GM19238 (cell line): ENCODE measurements at regions not wholly inside any gene's neighbourhood (a gene's known extent, or its start where the extent isn't known, plus 50 kb on each side); places are given as distances from the start of the nearest gene placed in this dataset.

Experiments used
- DNase-seq: peaks from one replicate; pipeline ENCODE4 v3.0.0; 2011; ENCODE audit warnings: low spot score; ENCODE audit not compliant: insufficient read length

GRCh38 chr5:10853154-10853553 is 92.1 kb upstream of the DAP start:
- no peak for DNase-seq

DNA sequence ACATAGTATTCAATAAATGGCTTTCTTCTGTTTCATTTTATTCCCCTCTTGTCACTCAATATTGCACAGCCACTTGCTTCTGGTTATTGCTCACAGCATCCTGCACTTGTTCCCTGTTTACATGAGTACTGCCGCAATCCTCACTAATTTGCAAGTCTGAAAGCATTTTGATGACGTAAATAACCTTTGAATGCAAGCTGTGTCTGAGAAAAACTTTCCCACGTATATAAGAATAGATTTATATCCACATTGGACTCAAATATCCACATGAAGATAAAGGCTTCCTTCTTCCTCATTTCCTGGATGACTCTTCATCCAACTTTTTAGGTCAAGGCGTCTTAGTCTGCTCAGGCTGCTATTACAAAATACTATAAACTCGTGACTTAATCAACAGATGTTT is 88.2 kb upstream of the DAP start:
- no peak for DNase-seq

DNA sequence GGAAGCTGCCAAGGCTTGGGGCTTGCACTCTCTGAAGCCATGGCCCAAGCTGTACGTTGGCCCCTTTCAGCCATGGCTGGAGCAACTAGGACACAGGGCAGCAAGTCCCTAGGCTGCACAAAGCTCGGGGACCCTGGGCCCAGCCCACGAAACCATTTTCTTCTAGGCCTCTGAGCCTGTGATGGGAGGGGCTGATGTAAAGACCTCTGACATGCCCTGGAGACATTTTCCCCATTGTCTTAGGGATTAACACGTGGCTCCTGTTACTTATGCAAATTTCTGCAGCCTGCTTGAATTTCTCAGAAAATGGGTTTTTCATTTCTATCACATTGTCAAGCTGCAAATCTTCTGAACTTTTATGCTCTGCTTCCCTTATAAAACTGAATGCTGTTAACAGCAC is 83.0 kb upstream of the DAP start:
- no peak for DNase-seq

DNA sequence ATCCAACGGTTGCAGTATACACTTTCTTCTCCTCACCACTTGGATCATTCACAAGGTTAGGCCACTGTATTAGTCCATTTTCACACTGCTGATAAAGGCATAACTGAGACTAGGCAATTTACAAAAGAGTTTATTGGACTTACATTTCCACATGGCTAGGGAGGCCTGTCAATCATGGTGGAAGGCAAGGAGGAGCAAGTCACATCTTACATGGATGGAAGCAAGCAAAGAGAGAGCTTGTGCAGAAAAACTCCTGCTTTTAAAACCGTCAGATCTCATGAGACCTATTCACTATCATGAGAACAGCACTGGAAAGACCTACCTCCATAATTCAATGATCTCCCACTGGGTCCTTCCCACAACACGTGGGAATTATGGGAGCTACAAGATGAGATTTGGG is 81.8 kb upstream of the DAP start:
- DNase-seq: no peak

- DNase-seq: no peak
Observed at GRCh38 chr5:10839916-10840599, 79.0 kb upstream of the DAP start.

DNA sequence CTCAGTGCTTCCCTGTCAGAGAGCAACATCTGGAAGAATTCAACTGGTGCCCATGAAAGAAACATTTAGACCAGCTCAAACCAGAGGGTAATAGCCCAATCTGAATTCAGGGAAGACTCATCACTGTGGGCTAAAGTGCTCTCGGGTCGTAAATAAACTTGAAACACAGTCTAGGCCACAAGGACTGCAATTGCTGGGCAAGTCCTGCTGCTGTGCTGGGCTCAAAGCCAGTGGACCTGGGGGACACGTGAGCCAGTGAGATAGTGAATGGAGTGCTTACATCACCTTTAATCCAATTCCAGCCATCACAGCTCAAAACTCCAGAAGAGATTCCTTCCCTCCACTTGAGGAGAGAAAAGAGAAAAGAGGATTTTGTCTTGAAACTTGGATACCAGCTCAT is 78.1 kb upstream of the DAP start:
- no peak for DNase-seq

DNA sequence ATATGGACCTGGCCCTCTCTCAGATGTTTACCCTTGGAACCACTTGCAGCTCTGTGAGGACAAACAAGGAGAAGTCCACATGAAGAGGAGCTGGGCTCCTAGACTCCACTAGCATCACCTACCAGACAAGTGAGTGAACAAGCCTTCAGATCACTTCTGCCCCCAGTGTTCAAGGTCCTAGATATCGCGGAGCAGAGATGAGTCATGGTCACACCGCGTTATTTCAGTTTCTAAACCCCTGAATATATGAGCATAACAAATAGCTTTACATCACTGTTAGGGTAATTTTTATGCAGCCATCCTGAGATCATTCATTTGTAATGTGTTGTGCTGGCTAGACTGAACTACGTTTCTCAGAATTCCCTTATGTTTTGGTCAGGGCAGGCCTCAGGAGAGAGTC is 77.0 kb upstream of the DAP start:
- no peak for DNase-seq

- no peak for DNase-seq
Observed at GRCh38 chr5:10836986-10837385, 76.0 kb upstream of the DAP start.

- DNase-seq: no peak
Observed at GRCh38 chr5:10834695-10835094, 73.7 kb upstream of the DAP start.

DNA sequence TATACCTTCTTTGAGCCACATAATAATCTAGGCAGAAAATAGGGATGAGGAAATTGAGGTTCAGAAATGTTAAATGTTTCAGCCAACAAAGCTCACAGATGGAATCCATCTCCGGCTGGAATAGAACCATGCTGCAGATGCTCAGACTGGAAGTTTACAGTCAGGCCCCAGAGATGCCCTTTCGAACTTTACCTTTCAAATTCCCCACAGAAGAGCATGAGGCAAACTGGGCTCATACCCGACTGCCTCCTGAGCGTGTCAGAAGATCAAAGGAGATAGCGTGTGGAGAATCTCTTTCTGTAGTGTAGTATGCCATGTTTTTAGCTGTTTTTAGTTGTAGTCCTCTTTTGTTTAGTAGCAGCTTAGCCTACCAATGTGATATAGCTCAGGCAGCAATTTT is 72.0 kb upstream of the DAP start:
- no peak for DNase-seq

DNA sequence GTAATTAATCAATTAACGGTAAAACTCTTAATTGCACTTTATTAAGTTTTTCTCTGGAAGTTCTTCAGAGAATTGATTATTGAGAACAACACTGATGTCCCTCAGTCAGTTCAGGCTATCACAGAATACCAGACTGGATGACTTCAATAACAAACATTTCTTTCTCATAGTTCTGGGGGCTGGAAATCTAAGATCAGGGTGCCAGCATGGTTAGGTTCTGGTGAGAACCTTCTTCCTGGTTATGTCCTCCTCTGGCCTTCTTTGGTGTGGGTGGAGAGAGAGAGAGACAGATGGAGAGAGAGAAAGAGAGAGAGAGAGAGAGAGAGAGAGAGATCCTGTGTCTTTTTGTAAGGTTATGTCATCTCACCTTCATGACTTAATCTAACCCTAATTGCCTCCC is 71.4 kb upstream of the DAP start:
- no peak for DNase-seq

GRCh38 chr5:10831419-10831818 is 70.4 kb upstream of the DAP start:
- no peak for DNase-seq

- DNase-seq: no peak
Observed at GRCh38 chr5:10828241-10828640, 67.2 kb upstream of the DAP start.

DNA sequence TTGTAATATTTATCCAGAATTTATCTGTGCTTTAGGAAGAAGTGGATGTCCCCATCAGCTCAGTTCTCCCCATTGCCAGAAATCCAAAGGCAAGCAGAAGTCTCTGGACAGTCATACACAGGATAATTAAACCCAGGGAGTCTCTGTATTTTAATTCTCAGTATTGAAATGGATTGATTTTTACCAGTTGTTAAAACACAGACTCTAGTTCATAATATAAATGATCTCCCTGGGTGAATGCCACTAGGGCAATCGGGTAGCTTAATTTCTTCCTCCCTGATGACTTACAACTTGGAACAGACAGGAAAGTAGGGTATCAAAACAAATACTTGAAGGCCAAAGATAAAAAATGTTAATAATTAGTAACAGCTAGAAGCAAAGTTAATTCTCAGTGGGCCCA is 66.5 kb upstream of the DAP start:
- no peak for DNase-seq

- DNase-seq: no peak
Observed at GRCh38 chr5:10826971-10827370, 65.9 kb upstream of the DAP start.

DNA sequence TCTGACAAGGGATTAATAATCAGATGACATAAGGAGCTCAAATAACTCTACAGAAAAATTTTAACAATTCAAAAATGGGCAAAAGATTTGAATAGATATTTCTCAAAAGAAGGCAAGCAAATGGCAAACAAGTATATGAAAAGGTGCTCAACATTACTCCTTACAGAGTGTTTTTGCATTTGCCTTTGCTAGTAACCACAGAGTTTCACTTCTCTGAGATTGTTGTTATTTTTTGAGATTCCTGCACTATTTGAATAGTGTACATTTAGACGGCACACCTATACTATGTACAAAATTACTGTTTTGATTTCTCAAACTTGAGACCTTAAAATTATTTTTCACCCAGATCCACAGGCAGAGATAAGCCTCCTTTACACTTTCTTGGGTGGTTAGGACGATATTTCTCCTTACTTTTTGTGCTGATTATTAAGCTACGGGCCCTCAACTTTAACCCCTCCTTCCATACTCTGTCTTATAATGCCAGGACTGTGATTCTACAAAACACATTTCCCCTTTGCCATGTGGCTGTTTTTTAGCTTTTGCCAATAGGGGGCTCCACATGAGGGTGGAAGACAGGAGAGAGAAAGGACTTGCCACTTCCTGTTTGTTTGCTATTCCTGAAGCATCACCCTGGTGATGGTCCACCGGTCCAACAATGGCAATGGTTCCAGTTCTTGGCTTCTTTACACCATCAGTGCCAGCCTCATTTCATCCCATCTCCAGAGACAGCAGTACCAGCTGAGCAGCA is 65.0 kb upstream of the DAP start:
- no peak for DNase-seq

- no peak for DNase-seq
Observed at GRCh38 chr5:10812218-10812617, 51.2 kb upstream of the DAP start.
